Putamen (tissue), 1 donor: ENCODE measurements at regions not wholly inside any gene's neighbourhood (a gene's known extent, or its start where the extent isn't known, plus 50 kb on each side); places are given as distances from the start of the nearest gene placed in this dataset.
"Not testable (repeated sequence)": the region's sequence is repeated elsewhere in the genome, so short reads cannot be mapped to it uniquely, and the experiment has no call there.

Experiments used
- DNase-seq: peaks from one replicate; pipeline ENCODE4 v3.0.0-alpha.2; 2016; ENCODE audit warnings: low spot score

GRCh38 chr9:31700252-31701045 lies 684.0 kb upstream of the ACO1 start:
- no peak for DNase-seq

- no peak for DNase-seq
These were observed 681.5 kb upstream of the ACO1 start for GRCh38 chr9:31702957-31703356.

GRCh38 chr9:31715250-31715649 lies 669.2 kb upstream of the ACO1 start:
- DNase-seq, result no peak

GRCh38 chr9:31719262-31719661 lies 665.2 kb upstream of the ACO1 start:
- DNase-seq, result no peak

- DNase-seq, result no peak
These were observed 654.0 kb upstream of the ACO1 start for GRCh38 chr9:31730398-31730797.

GRCh38 chr9:31733166-31733565 lies 651.3 kb upstream of the ACO1 start:
- no peak for DNase-seq

GRCh38 chr9:31736581-31737179 lies 647.8 kb upstream of the ACO1 start:
- no peak for DNase-seq

- DNase-seq, result no peak
These were observed 643.7 kb upstream of the ACO1 start for GRCh38 chr9:31740705-31741104.

- DNase-seq, result no peak
These were observed 639.9 kb upstream of the ACO1 start for GRCh38 chr9:31744589-31744988.

- DNase-seq, result no peak
These were observed 639.0 kb upstream of the ACO1 start for GRCh38 chr9:31745468-31745867.

GRCh38 chr9:31745886-31746285 lies 638.6 kb upstream of the ACO1 start:
- DNase-seq, result no peak

GRCh38 chr9:31753756-31754155 lies 630.7 kb upstream of the ACO1 start:
- DNase-seq, result no peak

- DNase-seq, result no peak
These were observed 624.7 kb upstream of the ACO1 start for GRCh38 chr9:31759703-31760102.

- not testable (repeated sequence) for DNase-seq
These were observed 610.4 kb upstream of the ACO1 start for GRCh38 chr9:31774021-31774420.

GRCh38 chr9:31774571-31774970 lies 609.9 kb upstream of the ACO1 start:
- no peak for DNase-seq

GRCh38 chr9:31776471-31776870 lies 608.0 kb upstream of the ACO1 start:
- DNase-seq, result no peak

GRCh38 chr9:31783491-31783890 lies 601.0 kb upstream of the ACO1 start:
- DNase-seq, result no peak

- no peak for DNase-seq
These were observed 593.7 kb upstream of the ACO1 start for GRCh38 chr9:31790720-31791119.

- no peak for DNase-seq
These were observed 584.4 kb upstream of the ACO1 start for GRCh38 chr9:31799953-31800609.

GRCh38 chr9:31807574-31808256 lies 576.7 kb upstream of the ACO1 start:
- DNase-seq, result no peak

GRCh38 chr9:31808766-31809165 lies 575.7 kb upstream of the ACO1 start:
- no peak for DNase-seq

GRCh38 chr9:31820426-31820825 lies 564.0 kb upstream of the ACO1 start:
- DNase-seq, result no peak

GRCh38 chr9:31821583-31821982 lies 562.9 kb upstream of the ACO1 start:
- no peak for DNase-seq
